Spleen (tissue), 11 donors: ENCODE measurements at regions not wholly inside any gene's neighbourhood (a gene's known extent, or its start where the extent isn't known, plus 50 kb on each side); places are given as distances from the start of the nearest gene placed in this dataset.

Experiments
- DNase-seq: peaks from one replicate; pipeline ENCODE4 v3.0.0-alpha.2; 2020
- H3K27ac ChIP-seq, 8 donors: fragments of 200-600 bp; sonication (generic) in 7 of 8; 1 replicate in 4 of 8; 2 replicates in 4 of 8; pipeline versions ENCODE4 v1.5.0 to v1.8.0; 2016 to 2021; ENCODE audit warnings: inconsistent platforms in 4 of 8, mild to moderate bottlenecking in 4 of 8, moderate library complexity in 1 of 8
- H3K27me3 ChIP-seq, 7 donors: fragments of 200-600 bp; sonication (generic) in 6 of 7; replicated peaks in 1 of 7; 1 replicate in 4 of 7; 2 replicates in 3 of 7; pipeline versions ENCODE4 v1.5.0 to v1.8.0; 2016 to 2021; ENCODE audit warnings: inconsistent platforms in 3 of 7, mild to moderate bottlenecking in 1 of 7
- H3K36me3 ChIP-seq, 6 donors: fragments of 200-600 bp; sonication (generic) in 5 of 6; 1 replicate in 4 of 6; 2 replicates in 2 of 6; pipeline versions ENCODE4 v1.5.0 to v1.8.0; 2016 to 2021; ENCODE audit warnings: inconsistent platforms in 2 of 6
- H3K4me1 ChIP-seq, 6 donors: fragments of 200-600 bp; sonication (generic) in 5 of 6; 1 replicate in 3 of 6; 2 replicates in 3 of 6; pipeline versions ENCODE4 v1.5.0 to v1.8.0; 2016 to 2021; ENCODE audit warnings: inconsistent platforms in 3 of 6
- H3K4me3 ChIP-seq, 8 donors: fragments of 200-600 bp; sonication (generic) in 7 of 8; 1 replicate in 4 of 8; 2 replicates in 4 of 8; pipeline versions ENCODE4 v1.5.0 to v1.8.0; 2016 to 2021; ENCODE audit warnings: inconsistent platforms in 4 of 8, mild to moderate bottlenecking in 4 of 8, moderate library complexity in 2 of 8
- H3K9me3 ChIP-seq, 8 donors: fragments of 200-600 bp; sonication (generic) in 7 of 8; 1 replicate in 4 of 8; 2 replicates in 4 of 8; pipeline versions ENCODE4 v1.5.0 to v1.8.0; 2016 to 2021; ENCODE audit warnings: inconsistent platforms in 4 of 8
- POLR2A ChIP-seq, 3 donors: fragments of 450-650 bp; IDR thresholded peaks; one replicate each; pipeline ENCODE4 v1.5.1; 2017; ENCODE audit warnings: antibody characterized with exemption in 3 of 3, mild to moderate bottlenecking in 1 of 3
- POLR2AphosphoS5 ChIP-seq, 3 donors: sonication (generic); formaldehyde crosslinking; IDR thresholded peaks; one replicate each; pipeline ENCODE4 v1.5.1; 2017; ENCODE audit warnings: antibody characterized with exemption in 3 of 3
- WGBS, 5 donors: extraction: QIAGEN DNeasy Blood & Tissue Kit in 3 of 5; methylation state at CpG; one replicate each; pipeline versions ENCODE4 v1.1.5 to v1.1.7; 2013 to 2018; 5-methylcytosine and 5-hydroxymethylcytosine counted together
- intact Hi-C: fragments of 100-400 bp; cut with DNase I; formaldehyde crosslinking; loops from one replicate; pipeline ENCODE4 v1.15.0; 2023; ENCODE audit warnings: low total_unique reads
- TF ChIP-seq, protein P1 (sequence below), 11 experiments: fragments of 200-600 bp in 7 of 11; fragments of 450-650 bp in 4 of 11; sonication (generic) in 4 of 11; IDR thresholded peaks in 8 of 11; conservative IDR thresholded peaks in 3 of 11; 1 replicate in 7 of 11; 2 replicates in 4 of 11; pipeline versions ENCODE4 v1.4.0 to v1.8.0; 2016 to 2021; ENCODE audit warnings: antibody characterized with exemption in 11 of 11, inconsistent platforms in 4 of 11, mild to moderate bottlenecking in 1 of 11
- donor health status: healthy with polysubstance abuse.
- donor health status: DM: no; HTN: no; CAD: no; lungs with moderate emphysema.
- donor health status: DM: no; HTN: no; CAD: no.
- donor health status: Bipolar disorder and iron deficiency.
- donor health status: healthy.
- donor health status: DM: no; HTN: no; CAD: no.
- donor health status: DM: yes; HTN: yes; CAD: no.

DNA sequence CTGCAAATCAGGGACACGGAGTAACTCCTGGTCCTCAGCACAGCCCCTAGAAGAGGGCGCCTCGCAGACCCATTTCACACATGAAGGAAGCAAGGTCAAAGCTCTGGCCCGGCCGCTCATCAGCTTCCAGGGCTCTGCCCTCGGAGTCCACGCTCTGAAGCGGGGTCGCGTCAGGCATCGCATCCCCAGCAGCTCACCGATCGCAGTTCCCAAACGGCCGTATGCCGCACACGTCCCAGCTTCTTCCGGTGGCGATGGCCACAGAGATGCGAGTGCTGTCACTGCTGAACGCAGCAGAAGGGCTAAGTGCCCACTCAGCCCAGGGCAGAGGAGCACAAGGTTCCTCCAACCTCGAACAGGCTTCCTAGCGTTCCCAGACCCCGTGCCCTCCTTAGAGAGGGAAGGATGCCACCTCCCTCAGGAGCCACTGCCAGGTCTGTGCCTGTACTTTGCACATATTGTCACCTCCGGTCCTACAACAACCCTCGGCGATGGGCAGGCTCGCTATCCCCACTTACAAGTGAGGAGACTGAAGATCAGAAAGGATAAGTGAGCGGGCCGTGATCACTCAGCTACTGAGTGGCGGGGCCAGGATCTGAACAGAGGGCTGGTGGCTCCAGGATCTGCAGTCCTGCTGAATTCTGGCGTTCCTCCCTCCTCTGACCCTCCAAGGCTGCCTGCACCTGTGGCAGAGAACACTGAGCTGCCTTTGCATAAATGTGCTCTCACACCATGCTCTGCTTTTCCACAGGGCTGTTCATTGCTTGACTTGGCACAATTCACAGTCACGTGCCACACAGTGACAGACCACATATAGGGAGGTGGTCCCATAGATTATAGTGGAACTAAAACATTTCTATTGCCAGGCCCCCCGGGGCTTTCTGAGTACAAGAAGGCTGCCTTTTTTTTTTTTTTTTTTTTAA, 71.4 kb downstream of the COPS8 start:
- H3K36me3 ChIP-seq = no peaks in the 10 kb centered on the region
- no peak overlapping the region for H3K27ac ChIP-seq
- no peak overlapping the region for H3K4me3 ChIP-seq
- WGBS, 5 donors = 76 to 95% (median 87%) methylated on average over 26 to 34 of the region's 34 CpGs
- intact Hi-C loops = loop anchor here (10.0 kb wide), 2 partner anchors 318 to 418 kb away; no protein-coding TSS in a partner anchor
- TF ChIP-seq, protein P1, sequence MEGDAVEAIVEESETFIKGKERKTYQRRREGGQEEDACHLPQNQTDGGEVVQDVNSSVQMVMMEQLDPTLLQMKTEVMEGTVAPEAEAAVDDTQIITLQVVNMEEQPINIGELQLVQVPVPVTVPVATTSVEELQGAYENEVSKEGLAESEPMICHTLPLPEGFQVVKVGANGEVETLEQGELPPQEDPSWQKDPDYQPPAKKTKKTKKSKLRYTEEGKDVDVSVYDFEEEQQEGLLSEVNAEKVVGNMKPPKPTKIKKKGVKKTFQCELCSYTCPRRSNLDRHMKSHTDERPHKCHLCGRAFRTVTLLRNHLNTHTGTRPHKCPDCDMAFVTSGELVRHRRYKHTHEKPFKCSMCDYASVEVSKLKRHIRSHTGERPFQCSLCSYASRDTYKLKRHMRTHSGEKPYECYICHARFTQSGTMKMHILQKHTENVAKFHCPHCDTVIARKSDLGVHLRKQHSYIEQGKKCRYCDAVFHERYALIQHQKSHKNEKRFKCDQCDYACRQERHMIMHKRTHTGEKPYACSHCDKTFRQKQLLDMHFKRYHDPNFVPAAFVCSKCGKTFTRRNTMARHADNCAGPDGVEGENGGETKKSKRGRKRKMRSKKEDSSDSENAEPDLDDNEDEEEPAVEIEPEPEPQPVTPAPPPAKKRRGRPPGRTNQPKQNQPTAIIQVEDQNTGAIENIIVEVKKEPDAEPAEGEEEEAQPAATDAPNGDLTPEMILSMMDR (IDR thresholded peaks at IDR 0.05 in 8 of 11, conservative IDR thresholded peaks at IDR 0.05 in 3 of 11) = no peak
- TF ChIP-seq POLR2A (IDR thresholded peaks at IDR 0.05) (no peak), POLR2AphosphoS5 (IDR thresholded peaks at IDR 0.05) (no peak)
- no peaks in the 10 kb centered on the region for H3K4me1 ChIP-seq
- DNase-seq = peak; percentile 59
- H3K27me3 ChIP-seq = peaks cover 0 to 23% (median 0%) of the 10 kb centered on the region in 7 donors
- no peaks in the 10 kb centered on the region for H3K9me3 ChIP-seq

DNA sequence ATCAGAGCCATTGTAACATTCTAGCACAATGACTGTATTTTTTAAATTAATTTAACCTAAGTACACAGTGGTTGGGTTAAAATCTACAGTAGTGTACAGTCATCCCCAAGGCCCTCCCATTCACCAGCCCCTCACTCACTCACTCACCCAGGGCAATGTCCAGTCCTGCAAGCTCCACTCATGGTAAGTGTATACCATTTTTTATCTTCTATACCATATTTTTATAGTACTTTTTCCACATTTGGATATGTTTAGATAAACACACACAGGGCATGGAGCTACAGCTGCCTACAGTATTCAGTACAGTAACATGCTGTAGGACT, 72.1 kb downstream of the COPS8 start:
- Histone ChIP-seq H3K4me1 (no peaks in the 10 kb centered on the region), H3K27ac (no peak overlapping the region), H3K4me3 (no peak overlapping the region), H3K36me3 (no peaks in the 10 kb centered on the region), H3K27me3 (peaks cover 0 to 23% (median 0%) of the 10 kb centered on the region in 7 donors), H3K9me3 (no peaks in the 10 kb centered on the region)
- no peak for DNase-seq
- intact Hi-C loops = loop anchor here (10.0 kb wide), 2 partner anchors 317 to 417 kb away; no protein-coding TSS in a partner anchor
- TF ChIP-seq, protein P1 (IDR thresholded peaks at IDR 0.05 in 8 of 11, conservative IDR thresholded peaks at IDR 0.05 in 3 of 11) = no peak
- TF ChIP-seq POLR2A (IDR thresholded peaks at IDR 0.05) (no peak), POLR2AphosphoS5 (IDR thresholded peaks at IDR 0.05) (no peak)

DNA sequence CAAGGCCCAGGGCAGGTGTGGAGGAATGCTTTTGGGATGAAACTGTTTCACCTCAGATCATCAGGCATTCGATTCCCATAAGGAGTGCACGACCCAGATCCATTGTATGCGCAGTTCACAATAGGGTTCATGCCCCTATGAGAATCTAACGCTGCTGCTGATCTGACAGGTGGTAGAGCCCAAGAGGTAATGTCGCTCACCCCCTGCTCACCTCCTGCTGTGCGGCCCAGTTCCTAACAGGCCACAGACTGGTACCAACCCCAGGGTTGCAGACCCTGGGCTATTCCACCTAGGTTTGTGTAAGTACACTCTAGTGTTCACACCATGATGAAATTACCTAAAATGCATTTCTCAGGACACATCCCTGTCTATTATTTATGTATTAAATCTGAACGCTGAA, 72.5 kb downstream of the COPS8 start:
- intact Hi-C loops = loop anchor here (10.0 kb wide), 2 partner anchors 317 to 417 kb away; no protein-coding TSS in a partner anchor
- no peak overlapping the region for H3K4me3 ChIP-seq
- 87 to 96% (median 93%) methylated on average over 7 of the region's 7 CpGs for WGBS, 5 donors
- peaks cover 0 to 23% (median 0%) of the 10 kb centered on the region in 7 donors for H3K27me3 ChIP-seq
- no peak for TF ChIP-seq POLR2AphosphoS5 (IDR thresholded peaks at IDR 0.05)
- TF ChIP-seq, protein P1 (IDR thresholded peaks at IDR 0.05 in 8 of 11, conservative IDR thresholded peaks at IDR 0.05 in 3 of 11) = no peak
- TF ChIP-seq POLR2A (IDR thresholded peaks at IDR 0.05) = no peak
- DNase-seq = no peak
- no peaks in the 10 kb centered on the region for H3K36me3 ChIP-seq
- no peak overlapping the region for H3K27ac ChIP-seq
- no peaks in the 10 kb centered on the region for H3K9me3 ChIP-seq
- H3K4me1 ChIP-seq = no peaks in the 10 kb centered on the region
